GM19467 (cell line): ENCODE measurements at regions not wholly inside any gene's neighbourhood (a gene's known extent, or its start where the extent isn't known, plus 50 kb on each side); places are given as distances from the start of the nearest gene placed in this dataset.

Experiments used
- ATAC-seq: cut with Tn5 transposase; IDR thresholded peaks from one replicate; pipeline ENCODE4 v1.9.1; 2021; ENCODE audit warnings: mild to moderate bottlenecking, moderate library complexity; ENCODE audit not compliant: unreplicated experiment

DNA sequence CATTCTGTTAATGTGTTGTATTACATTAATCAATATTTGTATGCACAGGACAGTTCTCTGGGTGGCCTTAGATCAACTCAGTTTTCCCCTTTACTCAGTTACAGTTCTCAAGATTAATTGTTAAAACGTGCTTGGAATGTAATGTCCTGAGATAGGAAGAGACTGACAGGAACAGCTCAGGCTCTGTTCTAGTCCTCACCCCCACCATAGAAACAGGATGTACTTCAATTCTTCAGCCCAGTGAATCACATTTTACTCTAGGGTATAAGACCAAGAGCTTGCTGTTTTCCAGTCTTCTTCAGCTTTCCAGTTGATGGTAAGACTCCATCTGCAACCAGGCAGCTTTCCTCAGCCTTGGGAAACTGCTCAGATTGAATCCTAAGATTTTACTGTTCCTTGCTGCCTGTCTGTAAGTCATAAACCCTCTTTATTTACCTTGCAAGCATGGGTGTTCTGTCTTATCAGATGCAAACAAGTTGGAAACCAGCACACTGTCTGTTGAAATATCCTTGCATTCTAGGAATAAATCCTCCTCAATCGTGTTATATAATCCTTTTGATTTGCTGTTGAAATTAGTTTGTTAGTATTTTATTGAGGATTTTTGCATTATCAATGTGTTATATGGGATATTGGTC, 836.9 kb upstream of the PCDH9 start:
- no peak for ATAC-seq

DNA sequence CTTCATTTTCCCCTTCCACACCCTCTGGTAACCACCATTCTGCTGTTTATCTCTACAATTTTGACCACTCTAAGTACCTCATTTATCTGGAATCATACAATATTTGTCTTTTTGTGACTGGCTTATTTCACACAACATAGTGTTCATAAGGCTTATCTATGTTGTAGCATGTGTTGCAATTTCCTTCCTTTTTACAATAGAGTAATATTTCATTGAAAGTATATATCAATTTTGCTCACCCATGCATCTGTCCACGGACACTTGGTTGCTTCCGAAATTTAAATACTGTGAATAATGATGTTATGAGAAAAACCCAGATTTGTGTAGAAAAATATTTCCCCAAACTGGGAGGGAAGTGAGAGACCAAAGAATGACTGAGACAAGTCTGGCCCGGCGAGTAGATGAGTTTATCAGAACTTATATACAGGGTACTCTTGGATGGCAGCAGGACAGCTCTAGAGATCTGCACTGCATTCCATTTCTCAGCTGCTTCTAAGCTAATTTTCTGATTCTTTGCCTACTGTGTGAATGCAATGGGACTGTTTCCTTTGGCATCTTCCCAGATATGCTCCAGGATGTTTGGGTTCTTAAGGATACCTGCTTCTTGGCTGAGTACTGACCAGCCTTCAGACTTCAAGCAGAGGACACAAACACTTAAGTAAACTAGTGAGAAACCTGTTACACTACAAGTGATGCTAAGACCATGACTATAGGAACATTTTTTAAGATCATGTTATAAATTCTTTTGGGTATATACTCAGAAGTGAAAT, 834.0 kb upstream of the PCDH9 start:
- no peak for ATAC-seq

DNA sequence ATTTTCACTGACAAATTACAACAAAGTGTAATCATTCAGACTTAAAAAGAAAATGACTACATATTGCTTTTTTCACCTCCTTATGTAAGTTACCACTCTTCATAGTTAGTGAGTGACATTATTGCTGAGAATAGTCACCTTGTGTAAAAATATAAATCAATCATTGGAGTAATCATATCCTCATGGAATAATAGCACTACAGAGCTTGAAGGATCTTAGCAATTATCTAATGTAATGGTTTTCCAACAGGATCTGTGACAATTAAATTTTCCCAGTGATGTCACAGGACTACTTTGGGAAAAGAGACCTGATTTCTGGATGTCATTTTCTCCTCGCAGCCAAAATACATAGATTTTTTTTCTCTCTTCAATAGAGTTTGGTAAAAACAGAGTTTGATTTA, 833.0 kb upstream of the PCDH9 start:
- no peak for ATAC-seq

DNA sequence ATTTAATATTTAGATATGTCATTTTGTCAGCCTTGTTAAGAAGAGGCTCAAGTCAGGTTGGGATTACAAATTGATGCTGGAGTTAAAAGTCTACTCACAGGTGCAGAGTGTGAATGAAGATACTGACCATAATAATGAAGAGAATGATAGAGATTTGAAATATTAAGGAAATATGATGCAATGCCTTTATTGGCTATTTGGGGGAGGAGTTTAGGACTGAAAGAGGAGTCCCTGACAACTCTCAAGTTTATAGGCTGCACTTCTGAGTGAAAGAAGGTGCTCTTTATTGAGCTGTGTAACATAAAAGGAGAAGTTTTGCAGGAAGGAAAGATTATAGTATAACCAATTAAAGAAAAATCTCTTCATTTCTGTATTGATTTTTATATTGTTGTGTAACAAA, 827.7 kb upstream of the PCDH9 start:
- ATAC-seq: no peak

DNA sequence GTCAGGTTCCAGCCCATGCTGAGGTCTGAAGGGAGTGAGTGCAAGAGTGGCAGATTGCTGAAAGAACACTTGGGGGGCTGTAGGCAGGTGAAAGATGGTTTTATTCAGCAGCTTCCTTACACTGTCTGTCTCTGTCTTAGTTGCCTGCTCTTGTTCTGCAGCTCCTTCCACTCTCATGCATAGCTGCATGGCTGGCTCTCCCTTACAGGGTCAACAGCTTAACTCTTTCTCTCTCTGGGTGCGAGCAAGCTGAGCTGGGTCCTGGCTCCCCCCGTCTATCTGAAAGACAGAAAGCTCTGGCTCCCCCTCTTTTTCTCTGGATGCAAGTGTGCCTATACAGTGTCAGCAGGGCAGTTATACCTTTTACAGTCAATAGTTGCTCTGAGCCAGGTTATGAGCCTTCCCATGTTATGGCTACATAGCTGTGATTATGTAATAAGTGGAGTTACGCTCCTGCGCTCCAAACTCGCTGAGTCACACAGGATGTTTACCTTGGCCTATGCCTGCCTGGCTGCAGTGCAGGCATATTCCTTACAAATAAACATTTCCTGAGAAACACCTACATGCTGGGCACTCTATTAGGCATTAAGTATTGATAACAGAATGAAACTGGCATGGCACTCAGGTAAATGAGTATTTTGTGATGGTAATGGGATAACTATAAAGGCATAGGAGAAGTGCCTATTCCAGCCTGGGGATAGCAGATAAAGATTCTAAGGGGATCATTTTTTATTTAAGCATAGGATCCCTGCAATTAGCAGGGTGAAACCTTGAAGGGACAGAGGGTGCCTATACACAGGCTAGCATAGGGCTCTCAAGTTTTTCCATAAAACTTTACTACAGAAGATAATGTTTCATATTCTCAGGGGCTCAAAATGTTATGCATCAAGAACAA, 826.9 kb upstream of the PCDH9 start:
- ATAC-seq: no peak

DNA sequence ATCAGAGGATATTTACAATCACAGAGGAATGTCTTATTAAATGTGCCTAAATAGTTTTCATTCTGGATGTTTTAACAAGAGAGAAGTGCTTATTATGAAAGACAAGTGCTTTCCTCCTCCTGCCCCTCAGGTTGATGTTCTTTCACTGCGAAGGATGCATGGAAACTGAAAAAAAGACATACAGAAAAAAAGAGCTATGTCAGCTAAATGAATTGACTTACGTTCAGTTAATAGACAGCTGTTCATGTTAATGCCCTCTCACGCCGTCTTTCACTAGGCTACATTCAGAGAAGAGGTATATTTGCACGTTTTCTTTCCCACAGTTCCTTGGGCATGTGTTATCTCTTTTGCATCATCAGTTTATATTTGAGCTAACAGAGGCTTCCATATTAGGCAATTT, 821.8 kb upstream of the PCDH9 start:
- ATAC-seq: no peak

DNA sequence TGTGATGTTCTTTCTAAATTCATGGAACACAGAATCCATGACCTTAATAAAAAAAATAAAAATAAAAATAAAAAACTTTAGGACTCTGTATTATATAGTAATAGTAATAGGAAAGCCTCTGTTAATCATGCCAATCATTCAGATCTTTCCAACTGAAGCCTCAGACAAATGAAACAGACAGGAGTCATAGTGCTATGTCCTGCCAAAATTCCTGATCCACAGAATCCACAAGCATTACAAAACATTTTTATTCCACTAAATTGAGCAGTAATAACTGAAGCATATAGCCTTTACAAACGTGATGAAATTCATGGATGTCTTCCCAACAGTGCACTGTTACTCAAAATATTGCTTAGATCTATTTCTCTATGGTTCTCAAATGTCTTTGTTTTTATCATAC, 820.6 kb upstream of the PCDH9 start:
- ATAC-seq: no peak

DNA sequence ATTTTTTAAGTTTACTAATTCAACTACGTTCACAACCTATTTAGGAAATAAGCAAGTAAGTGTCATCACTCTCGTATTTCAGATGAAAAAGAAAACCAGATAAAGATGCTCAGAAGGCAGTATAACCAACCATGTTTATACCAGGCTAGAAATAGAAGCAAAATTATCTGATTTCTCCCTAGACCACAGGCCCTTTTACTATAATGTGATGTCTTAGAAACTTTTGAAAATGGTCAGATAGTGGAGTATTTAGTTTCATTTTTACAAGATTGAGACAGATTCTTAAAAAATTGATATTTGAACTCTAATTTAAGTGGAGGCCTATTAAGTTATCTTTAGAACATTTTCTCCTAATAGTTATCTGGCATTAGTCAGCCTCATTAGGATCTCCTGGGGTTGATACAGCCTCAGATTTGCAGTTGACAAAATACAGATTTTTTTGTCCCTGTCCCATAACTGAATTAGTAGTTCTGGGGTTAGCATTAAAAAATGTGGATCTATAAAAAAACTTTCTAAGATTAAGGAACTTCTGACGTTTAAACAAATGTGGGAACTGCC, 818.7 kb upstream of the PCDH9 start:
- ATAC-seq: no peak

DNA sequence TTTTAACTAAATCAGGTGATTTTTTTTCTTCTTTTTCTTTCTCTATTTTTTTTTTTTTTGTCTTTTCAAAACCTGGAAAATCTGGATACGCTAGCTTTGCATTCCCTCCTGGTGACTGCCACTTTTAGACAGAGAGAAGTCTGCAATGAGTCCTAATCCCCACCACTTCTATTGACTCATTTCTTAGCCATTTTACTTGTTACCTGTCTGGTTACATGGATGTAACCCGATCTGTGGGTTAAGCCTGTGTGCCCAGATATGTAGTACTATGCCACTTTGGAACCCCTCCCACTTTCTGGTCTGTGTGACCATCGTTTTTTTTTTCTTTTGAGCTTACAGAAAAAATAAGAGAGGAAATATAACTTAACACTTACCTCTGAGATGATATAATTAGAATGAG, 817.8 kb upstream of the PCDH9 start:
- ATAC-seq: no peak

DNA sequence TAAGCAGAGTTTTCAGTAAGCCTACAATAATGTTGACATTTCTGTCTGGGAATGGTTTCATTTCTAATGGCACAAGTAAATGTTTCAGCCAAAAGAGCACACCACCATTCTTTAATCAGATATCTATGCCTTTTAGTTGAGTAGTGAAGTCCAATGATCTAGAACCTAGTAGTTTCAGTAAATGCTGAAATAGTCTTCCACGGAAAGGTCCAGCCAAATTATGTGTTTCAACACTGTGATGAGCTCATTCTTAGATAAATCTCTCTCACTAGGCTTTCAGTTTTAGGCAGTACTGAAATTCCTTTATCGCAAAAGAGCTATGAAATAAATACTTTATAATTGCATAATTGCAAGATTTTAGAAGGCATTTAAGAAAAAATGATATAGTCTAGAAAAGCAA, 816.8 kb upstream of the PCDH9 start:
- ATAC-seq: no peak

DNA sequence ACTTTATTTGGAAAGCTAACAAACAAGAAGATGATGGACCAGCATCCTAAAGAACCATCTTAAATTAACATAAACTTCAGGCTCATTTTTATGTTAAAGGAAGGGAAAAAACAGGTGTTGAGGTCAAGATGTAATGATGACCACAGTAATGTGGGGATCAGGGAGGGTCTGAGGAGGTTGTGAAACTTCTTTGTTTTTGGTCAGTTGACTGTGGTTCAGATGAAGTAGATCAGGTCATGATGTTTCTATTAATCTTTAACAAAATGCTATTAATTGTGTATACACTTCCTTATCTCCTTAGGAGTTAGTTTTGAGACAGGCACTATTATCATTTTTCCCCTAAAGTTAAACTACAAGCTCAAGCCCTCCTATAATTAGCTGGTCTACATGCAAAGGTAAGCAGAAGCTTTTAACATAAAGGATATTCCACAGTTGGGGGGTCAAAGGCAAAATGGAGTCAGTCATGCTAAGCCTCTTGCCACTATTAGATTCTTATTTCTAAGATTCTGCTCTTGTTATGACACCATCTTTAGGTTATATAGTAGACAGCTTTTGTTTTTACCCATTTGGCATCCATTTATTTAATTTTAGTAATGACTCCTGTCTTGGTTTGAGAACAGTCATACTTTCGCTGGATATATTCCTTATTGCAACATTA, 800.1 kb upstream of the PCDH9 start:
- ATAC-seq: peak; percentile 75

DNA sequence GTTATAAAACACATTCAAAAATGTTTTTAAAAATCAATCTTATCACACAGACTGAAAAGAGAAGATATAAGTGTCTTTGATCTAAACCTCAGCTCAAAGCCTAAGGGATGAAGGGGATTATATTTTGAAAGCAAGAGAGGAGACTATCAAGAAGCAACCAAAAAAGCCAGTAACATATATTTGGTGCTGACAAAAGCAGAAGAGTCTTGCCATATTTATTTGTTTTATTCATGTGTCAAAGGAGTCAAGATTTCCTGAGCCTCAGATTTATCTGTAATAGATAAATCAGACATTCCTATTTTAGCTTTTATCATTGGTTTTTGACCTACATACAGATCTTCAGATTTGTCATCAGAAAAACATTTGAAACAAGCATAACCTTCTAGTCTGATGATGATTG, 798.6 kb upstream of the PCDH9 start:
- ATAC-seq: no peak

DNA sequence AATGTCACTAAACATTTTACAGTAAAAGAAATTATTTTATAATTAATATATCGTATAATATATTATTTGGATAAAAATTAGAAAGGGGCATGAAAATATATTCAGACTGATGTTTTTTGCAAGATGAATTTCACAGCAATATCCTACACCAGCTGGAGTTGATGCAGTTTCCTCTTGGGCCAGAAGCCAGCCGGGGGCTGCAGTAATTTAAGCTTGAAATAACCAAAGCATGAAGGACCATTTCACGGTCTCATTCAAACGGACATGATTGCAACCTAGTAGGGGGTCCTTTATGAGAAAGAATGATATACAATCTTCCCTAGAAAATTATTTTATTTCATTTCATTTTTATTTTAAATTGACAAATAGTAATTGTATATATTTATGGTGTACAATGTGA, 797.2 kb upstream of the PCDH9 start:
- ATAC-seq: no peak

DNA sequence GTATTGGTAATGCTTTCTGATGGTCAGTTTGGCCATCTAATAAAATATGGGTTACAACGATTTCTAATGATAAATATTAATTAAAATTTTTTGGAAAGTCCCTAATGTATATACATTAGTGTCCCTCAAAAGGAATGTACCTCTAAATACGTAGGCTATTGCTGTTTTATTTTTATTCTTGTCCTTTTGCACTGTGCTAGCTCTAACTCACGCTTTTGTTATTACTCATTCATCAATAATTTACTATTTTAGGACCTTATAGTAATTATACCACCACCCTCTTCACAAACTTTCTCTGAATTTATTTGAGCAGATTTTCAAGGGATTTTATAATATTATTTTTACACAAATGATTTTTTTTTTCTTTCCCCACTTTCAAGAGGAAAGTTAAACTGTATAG, 795.9 kb upstream of the PCDH9 start:
- ATAC-seq: no peak

DNA sequence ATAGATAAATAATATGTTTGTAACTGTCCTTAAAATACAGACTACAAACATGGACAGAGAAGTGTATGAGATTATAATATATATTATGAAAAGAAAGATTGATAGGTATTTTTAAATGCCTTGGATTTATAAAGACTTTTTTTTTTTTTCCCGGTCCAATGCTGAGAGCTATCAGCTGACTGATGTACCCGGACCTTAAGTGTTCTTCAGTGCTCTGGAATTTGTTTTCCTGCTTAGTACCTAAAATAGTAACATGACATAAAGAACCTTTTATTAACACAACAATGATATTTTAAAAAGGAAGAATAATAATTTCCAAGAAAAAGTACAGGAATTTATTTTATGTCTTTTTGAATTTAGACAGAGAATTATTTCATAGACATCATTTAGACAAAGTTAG, 795.5 kb upstream of the PCDH9 start:
- ATAC-seq: no peak

DNA sequence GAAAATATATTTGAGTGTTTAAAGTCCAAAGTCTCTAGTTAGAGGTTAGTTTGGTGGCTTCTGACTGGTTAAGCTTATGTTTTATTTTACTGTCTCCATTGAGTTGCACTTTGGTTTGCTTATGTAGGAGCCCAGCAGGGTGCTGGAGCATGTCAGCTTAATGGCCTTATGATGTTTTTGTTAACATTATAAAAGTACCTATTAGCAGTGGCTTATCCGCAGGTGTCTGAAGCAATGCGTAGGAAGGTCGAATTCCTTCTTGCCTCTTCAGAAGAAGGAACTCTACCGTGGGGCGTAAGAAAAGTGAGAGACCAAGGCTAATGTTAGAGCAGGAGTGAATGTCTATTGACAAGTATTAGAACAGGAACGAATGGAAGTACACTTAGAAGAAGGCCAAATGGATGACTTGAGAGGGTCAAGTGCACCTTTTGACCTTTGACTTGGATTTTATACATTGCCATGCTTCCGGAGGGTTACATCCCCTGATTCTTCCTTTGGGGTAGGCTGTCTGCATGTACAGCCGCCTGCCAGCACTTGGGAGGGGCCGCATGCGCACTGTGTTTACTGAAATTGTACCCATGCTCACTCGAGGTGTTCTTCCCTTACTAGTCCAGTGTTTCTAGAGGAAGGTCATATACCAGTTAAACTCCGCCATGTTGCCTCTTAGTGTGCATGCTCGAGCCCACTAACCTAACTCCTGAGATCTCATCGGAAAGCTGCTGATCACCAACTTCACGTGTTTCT, 793.9 kb upstream of the PCDH9 start:
- ATAC-seq: no peak

DNA sequence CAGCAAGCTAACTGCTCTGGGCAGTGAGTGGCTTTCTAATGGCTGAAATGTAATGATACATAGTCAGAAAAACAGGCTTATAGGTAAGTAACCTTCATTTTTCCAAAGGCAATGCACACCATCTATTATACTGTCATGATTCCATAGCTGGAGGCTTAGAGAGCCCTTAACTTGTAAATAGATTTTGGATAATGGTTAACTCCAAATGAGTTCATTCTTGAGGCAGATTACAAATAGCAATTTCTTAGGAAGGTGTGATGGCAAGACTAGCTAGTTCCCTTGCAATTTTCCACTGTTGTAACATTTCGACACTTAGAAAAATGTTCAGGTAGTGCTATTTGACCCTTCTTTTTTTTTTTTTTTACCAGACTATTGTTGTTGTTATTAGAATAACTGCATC, 789.8 kb upstream of the PCDH9 start:
- ATAC-seq: no peak

DNA sequence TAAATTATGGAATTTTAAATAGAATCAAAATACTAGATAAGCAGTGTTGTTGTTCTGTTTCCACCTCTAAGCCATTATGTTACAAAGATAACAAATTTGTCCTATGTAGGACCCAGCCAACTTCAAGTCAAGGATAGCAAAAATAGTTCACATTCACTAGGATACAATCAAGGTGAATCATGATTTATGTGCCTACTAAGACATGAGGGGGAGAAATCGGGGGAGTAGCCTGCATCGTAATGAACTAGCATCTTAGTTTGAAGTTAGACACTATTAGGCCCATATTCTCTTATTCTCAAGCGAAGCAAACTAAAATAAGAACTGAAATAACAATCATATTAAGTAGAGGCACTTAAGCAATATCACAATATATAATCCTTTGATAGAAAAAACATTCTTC, 779.4 kb upstream of the PCDH9 start:
- ATAC-seq: no peak

DNA sequence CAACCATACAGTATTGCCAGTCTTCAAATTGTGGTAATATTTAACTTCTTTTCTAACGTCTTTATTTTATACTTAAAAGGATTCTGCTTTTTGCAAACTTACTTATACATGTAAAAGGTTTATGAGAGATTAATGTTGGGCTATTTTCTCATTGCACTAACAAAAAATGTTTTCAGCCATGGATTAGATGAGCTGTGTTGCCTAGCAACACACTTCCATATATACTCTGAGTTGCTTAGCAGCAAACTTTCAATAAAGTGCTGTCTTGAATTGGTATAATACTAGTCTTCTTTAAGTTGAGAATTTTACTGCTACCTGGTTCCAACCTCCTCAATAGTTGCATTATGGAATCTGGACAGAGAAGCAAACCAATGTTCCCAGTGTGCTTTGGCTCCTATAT, 777.4 kb upstream of the PCDH9 start:
- ATAC-seq: no peak

DNA sequence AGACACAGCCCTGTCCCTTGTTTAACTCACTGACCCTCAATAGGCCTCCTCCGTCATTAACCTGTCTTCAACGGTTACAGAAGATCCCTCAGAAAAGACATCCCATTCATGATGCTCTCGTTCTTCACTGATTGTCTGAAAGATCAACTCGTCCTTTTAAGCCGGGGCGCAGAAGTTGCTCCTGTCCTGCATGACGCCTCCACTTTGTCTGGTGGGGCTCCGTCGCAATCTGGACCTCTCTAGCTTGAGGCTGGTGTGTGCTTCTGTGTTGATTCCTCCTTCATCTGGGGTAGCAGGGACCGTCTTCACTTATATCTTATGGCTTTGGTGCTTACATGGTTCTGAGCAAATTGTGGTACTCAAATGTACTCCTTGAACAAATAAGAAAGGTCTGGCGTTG, 766.0 kb upstream of the PCDH9 start:
- ATAC-seq: no peak
